T follicular helper cell (primary cell): ENCODE measurements at regions not wholly inside any gene's neighbourhood (a gene's known extent, or its start where the extent isn't known, plus 50 kb on each side); places are given as distances from the start of the nearest gene placed in this dataset.

Experiments
- DNase-seq: peaks from one replicate; pipeline ENCODE4 v3.0.0-alpha.2; 2020; ENCODE audit warnings: low read depth

- no peak for DNase-seq
Measured at GRCh38 chr18:39872651-39873050, 2082.4 kb upstream of the PIK3C3 start.

GRCh38 chr18:39871961-39872360, 2083.1 kb upstream of the PIK3C3 start:
- no peak for DNase-seq

- no peak for DNase-seq
Measured at GRCh38 chr18:39870591-39870990, 2084.4 kb upstream of the PIK3C3 start.

- no peak for DNase-seq
Measured at GRCh38 chr18:39863916-39864315, 2091.1 kb upstream of the PIK3C3 start.

- no peak for DNase-seq
Measured at GRCh38 chr18:39862341-39862740, 2092.7 kb upstream of the PIK3C3 start.

GRCh38 chr18:39854291-39854690, 2100.7 kb upstream of the PIK3C3 start:
- no peak for DNase-seq

GRCh38 chr18:39846265-39846664, 2108.8 kb upstream of the PIK3C3 start:
- DNase-seq = no peak

GRCh38 chr18:39845631-39846030, 2109.4 kb upstream of the PIK3C3 start:
- DNase-seq = no peak

GRCh38 chr18:39845106-39845505, 2109.9 kb upstream of the PIK3C3 start:
- DNase-seq = no peak

- DNase-seq = no peak
Measured at GRCh38 chr18:39843546-39843945, 2111.5 kb upstream of the PIK3C3 start.

- no peak for DNase-seq
Measured at GRCh38 chr18:39842366-39842914, 2112.6 kb upstream of the PIK3C3 start.

- DNase-seq = no peak
Measured at GRCh38 chr18:39841482-39842365, 2113.3 kb upstream of the PIK3C3 start.

GRCh38 chr18:39840856-39841481, 2114.1 kb upstream of the PIK3C3 start:
- no peak for DNase-seq

GRCh38 chr18:39840406-39840805, 2114.6 kb upstream of the PIK3C3 start:
- DNase-seq = no peak

- DNase-seq = no peak
Measured at GRCh38 chr18:39839782-39840181, 2115.3 kb upstream of the PIK3C3 start.

GRCh38 chr18:39838831-39839230, 2116.2 kb upstream of the PIK3C3 start:
- no peak for DNase-seq

- DNase-seq = no peak
Measured at GRCh38 chr18:39835303-39836030, 2119.6 kb upstream of the PIK3C3 start.

- DNase-seq = no peak
Measured at GRCh38 chr18:39834636-39835035, 2120.4 kb upstream of the PIK3C3 start.

- DNase-seq = no peak
Measured at GRCh38 chr18:39825485-39826150, 2129.4 kb upstream of the PIK3C3 start.

- DNase-seq = no peak
Measured at GRCh38 chr18:39806525-39806924, 2148.5 kb upstream of the PIK3C3 start.

- no peak for DNase-seq
Measured at GRCh38 chr18:39805218-39805617, 2149.8 kb upstream of the PIK3C3 start.
